Mammary epithelial cell (primary cell): ENCODE measurements at regions not wholly inside any gene's neighbourhood (a gene's known extent, or its start where the extent isn't known, plus 50 kb on each side); places are given as distances from the start of the nearest gene placed in this dataset.

Experiments used
- CTCF ChIP-seq, 2 donors: IDR thresholded peaks in 1 of 2; conservative IDR thresholded peaks in 1 of 2; 2 replicates each; pipeline ENCODE4 v1.5.1; 2011 to 2012; ENCODE audit warnings: inconsistent platforms in 2 of 2, low read length in 2 of 2, mild to moderate bottlenecking in 2 of 2, control low read depth in 1 of 2, low read depth in 1 of 2; ENCODE audit not compliant: insufficient read depth in 1 of 2; ENCODE audit errors: extremely low read depth in 1 of 2
- EZH2 ChIP-seq: IDR thresholded peaks from 2 replicates; pipeline ENCODE4 v1.6.1; 2012; ENCODE audit warnings: low read length, inconsistent platforms, borderline replicate concordance

GRCh38 chr12:115174920-115175319 lies 490.9 kb upstream of the TBX3 start:
- no peak for TF ChIP-seq CTCF (conservative IDR thresholded peaks at IDR 0.05 in 1 of 2, IDR thresholded peaks at IDR 0.05 in 1 of 2; ENCODE audit: extremely low read depth in 1 of 2, insufficient read depth in 1 of 2, low read depth in 1 of 2, low read length in 2 of 2)
- TF ChIP-seq EZH2, result no peak
